Peyer's patch (tissue), 4 donors: ENCODE measurements at regions not wholly inside any gene's neighbourhood (a gene's known extent, or its start where the extent isn't known, plus 50 kb on each side); places are given as distances from the start of the nearest gene placed in this dataset.

Experiments used
- CTCF ChIP-seq, 6 experiments: fragments of 450-650 bp in 4 of 6; fragments of 200-600 bp in 2 of 6; sonication (generic) in 1 of 6; IDR thresholded peaks; one replicate each; pipeline ENCODE4 v1.5.1; 2017 to 2019; ENCODE audit warnings: antibody characterized with exemption in 6 of 6, mild to moderate bottlenecking in 3 of 6, moderate library complexity in 1 of 6
- POLR2A ChIP-seq, 2 donors: fragments of 450-650 bp; IDR thresholded peaks; one replicate each; pipeline ENCODE4 v1.5.1; 2017; ENCODE audit warnings: antibody characterized with exemption in 2 of 2, mild to moderate bottlenecking in 2 of 2, moderate library complexity in 2 of 2

- TF ChIP-seq CTCF (IDR thresholded peaks at IDR 0.05), result no peak
- no peak for TF ChIP-seq POLR2A (IDR thresholded peaks at IDR 0.05)
Observed at GRCh38 chr4:189656641-189657040, 284.0 kb upstream of the FRG1 start.
